Activated CD4-positive, alpha-beta T cell treated with anti-CD3 and anti-CD28 coated beads for 36 hours (primary cell): ENCODE measurements at regions not wholly inside any gene's neighbourhood (a gene's known extent, or its start where the extent isn't known, plus 50 kb on each side); places are given as distances from the start of the nearest gene placed in this dataset.

ENCODE experiments used
- ATAC-seq: fragments of 200-7000 bp; cut with Tn5 transposase; one replicate; pipeline ENCODE4 v1.10.0; 2021; ENCODE audit warnings: mild to moderate bottlenecking, moderate library complexity
- CTCF ChIA-PET: fragments of 350-600 bp; sonication (Branson Sonifier 250); formaldehyde crosslinking; loops from one replicate; lab custom pipeline; 2021; ENCODE audit warnings: antibody characterized with exemption; lab: Charles Lee
- POLR2A ChIA-PET: fragments of 350-600 bp; sonication (Branson Sonifier 250); formaldehyde crosslinking; loops from one replicate; lab custom pipeline; 2021; ENCODE audit warnings: antibody characterized with exemption, inconsistent platforms; lab: Charles Lee
- DNase-seq: peaks from one replicate; pipeline ENCODE4 v3.0.0-alpha.2; 2020
- H3K27ac Mint-ChIP-seq: one replicate; pipeline ENCODE4 v1.8.0; 2021; ENCODE audit warnings: mixed read lengths
- H3K27me3 Mint-ChIP-seq: one replicate; pipeline ENCODE4 v1.8.0; 2021; ENCODE audit warnings: mixed read lengths
- H3K36me3 Mint-ChIP-seq: one replicate; pipeline ENCODE4 v1.8.0; 2021; ENCODE audit warnings: low read depth, mixed read lengths
- H3K4me1 Mint-ChIP-seq: one replicate; pipeline ENCODE4 v1.8.0; 2021; ENCODE audit warnings: mixed read lengths
- H3K4me3 Mint-ChIP-seq: one replicate; pipeline ENCODE4 v1.8.0; 2021; ENCODE audit warnings: mild to moderate bottlenecking, moderate library complexity, mixed read lengths
- H3K9me3 Mint-ChIP-seq: one replicate; pipeline ENCODE4 v1.8.0; 2021; ENCODE audit warnings: low read depth, mixed read lengths
- intact Hi-C, 2 experiments: fragments of 100-400 bp; cut with DNase I in 1 of 2; cut with micrococcal nuclease in 1 of 2; formaldehyde crosslinking; loops; one replicate each; pipeline versions ENCODE4 v1.14.2 to v1.15.1; 2022 to 2024; cut with DNase I, micrococcal nuclease

DNA sequence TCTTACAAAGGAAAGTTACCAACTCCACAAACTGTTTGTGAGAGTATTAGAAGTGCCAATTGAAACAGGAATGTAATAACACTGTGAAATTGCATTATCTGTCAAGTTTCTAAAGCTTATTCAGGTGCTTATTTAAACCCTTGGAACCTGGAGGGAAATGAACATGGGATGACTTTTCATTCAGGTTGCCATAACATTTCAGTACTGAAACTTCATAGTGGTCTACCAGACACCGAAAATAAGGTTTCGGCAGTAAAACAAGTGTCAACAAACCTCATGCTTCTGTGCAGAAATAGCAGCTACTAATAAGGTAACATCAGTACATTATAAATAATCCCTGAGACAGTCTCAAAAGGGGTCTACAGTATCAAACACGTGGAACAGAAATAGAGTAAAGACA lies 890.7 kb upstream of the INTU start:
- H3K4me1 Mint-ChIP-seq, result no peaks in the 10 kb centered on the region
- H3K27ac Mint-ChIP-seq, result no peak overlapping the region
- H3K4me3 Mint-ChIP-seq, result no peak overlapping the region
- H3K27me3 Mint-ChIP-seq, result no peaks in the 10 kb centered on the region
- intact Hi-C loops, result no loop called here
- ChIA-PET POLR2A (no interaction called here), CTCF (no interaction called here)
- ATAC-seq (no peak), DNase-seq (no peak)
- peaks cover 10% of the 10 kb centered on the region for H3K9me3 Mint-ChIP-seq
- no peaks in the 10 kb centered on the region for H3K36me3 Mint-ChIP-seq

DNA sequence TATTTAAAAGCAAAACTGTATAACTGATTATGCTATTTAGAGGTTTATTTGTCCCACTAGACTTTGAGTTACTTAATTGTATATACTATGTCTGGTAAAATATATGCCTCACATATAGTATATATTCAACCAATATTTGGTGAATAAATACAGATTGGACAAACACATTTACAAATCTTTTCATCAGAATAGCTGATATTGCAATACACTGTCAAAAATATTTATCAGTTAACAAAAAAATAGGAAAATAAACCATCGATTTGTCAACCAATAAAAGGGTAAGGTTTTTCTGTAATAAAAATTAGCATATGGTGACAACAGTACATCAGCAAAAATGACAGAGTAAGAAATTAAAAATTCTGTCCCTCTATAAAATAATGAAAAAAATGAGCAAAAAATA lies 889.9 kb upstream of the INTU start:
- ChIA-PET POLR2A (no interaction called here), CTCF (no interaction called here)
- no peaks in the 10 kb centered on the region for H3K27me3 Mint-ChIP-seq
- no peak overlapping the region for H3K27ac Mint-ChIP-seq
- no peak overlapping the region for H3K4me3 Mint-ChIP-seq
- no peaks in the 10 kb centered on the region for H3K36me3 Mint-ChIP-seq
- no peak for ATAC-seq
- intact Hi-C loops, result no loop called here
- DNase-seq, result no peak
- H3K9me3 Mint-ChIP-seq, result peaks cover 10% of the 10 kb centered on the region
- no peaks in the 10 kb centered on the region for H3K4me1 Mint-ChIP-seq

GRCh38 chr4:126748736-126749135 lies 884.0 kb upstream of the INTU start:
- POLR2A ChIA-PET, result no interaction called here
- Mint-ChIP-seq H3K27me3 (no peaks in the 10 kb centered on the region), H3K36me3 (no peaks in the 10 kb centered on the region), H3K4me1 (no peaks in the 10 kb centered on the region), H3K27ac (no peak overlapping the region), H3K4me3 (no peak overlapping the region), H3K9me3 (peaks cover 4% of the 10 kb centered on the region)
- no peak for DNase-seq
- intact Hi-C loops, result no loop called here
- no peak for ATAC-seq
- CTCF ChIA-PET, result no interaction called here

- Mint-ChIP-seq H3K4me3 (no peak overlapping the region), H3K27ac (no peak overlapping the region), H3K4me1 (no peaks in the 10 kb centered on the region), H3K36me3 (no peaks in the 10 kb centered on the region), H3K27me3 (no peaks in the 10 kb centered on the region), H3K9me3 (no peaks in the 10 kb centered on the region)
- ChIA-PET POLR2A (no interaction called here), CTCF (no interaction called here)
- ATAC-seq (no peak), DNase-seq (no peak)
- intact Hi-C loops, result no loop called here
Measured at GRCh38 chr4:126750723-126751122, 882.0 kb upstream of the INTU start.

DNA sequence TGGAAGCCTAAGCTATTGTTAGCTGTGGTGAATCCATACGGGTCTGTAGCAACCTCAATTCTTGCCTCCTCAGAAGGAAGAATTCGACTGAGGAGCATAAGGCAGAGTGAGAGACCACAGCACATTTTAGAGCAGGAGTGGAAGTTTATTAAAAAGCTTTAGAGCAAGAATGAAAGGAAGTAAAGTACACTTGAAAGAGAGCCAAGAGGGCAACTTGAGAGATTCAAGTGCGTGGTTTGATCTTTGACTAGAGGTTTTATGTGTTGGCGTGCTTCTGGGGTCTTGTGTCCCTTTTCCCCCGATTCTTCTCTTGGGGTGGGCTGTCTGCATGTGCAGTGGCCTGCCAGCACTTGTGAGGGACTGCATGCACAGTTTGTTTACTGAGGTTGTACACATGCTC lies 880.6 kb upstream of the INTU start:
- Mint-ChIP-seq H3K27me3 (no peaks in the 10 kb centered on the region), H3K4me1 (no peaks in the 10 kb centered on the region), H3K4me3 (no peak overlapping the region), H3K9me3 (no peaks in the 10 kb centered on the region), H3K27ac (no peak overlapping the region), H3K36me3 (no peaks in the 10 kb centered on the region)
- ChIA-PET CTCF (interaction anchor here (1.0 kb wide), 1 partner anchor 96 kb away, joined by 3 read pairs; no protein-coding TSS in a partner anchor), POLR2A (no interaction called here)
- intact Hi-C loops, result no loop called here
- DNase-seq, result no peak
- ATAC-seq, result no peak

GRCh38 chr4:126752702-126753101 lies 880.1 kb upstream of the INTU start:
- H3K36me3 Mint-ChIP-seq, result no peaks in the 10 kb centered on the region
- H3K27ac Mint-ChIP-seq, result no peak overlapping the region
- POLR2A ChIA-PET, result interaction anchor here (0.7 kb wide), 1 partner anchor 463 kb away, joined by 5 read pairs; no protein-coding TSS in a partner anchor
- no peak overlapping the region for H3K4me3 Mint-ChIP-seq
- no peaks in the 10 kb centered on the region for H3K4me1 Mint-ChIP-seq
- no peaks in the 10 kb centered on the region for H3K27me3 Mint-ChIP-seq
- CTCF ChIA-PET, result no interaction called here
- intact Hi-C loops, result no loop called here
- ATAC-seq (no peak), DNase-seq (no peak)
- H3K9me3 Mint-ChIP-seq, result no peaks in the 10 kb centered on the region

DNA sequence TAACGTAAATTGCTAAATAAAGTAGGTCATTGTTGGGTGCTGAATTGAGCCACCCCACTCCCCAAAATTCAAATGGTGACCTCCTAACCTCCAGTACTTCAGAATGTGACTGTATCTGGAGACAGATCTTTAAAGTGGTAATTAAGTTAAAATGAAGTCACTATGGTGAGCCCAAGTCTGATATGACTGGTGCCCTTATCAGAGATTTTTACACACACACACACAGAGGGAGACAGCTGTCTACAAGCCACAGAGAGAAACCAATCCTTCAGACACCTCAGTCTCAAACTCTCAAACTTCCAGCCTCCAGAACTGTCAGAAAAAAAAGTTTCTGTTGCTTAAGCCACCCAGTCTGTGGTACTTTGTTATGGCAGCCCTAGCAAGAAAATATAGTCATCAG lies 879.2 kb upstream of the INTU start:
- no peak for ATAC-seq
- H3K27ac Mint-ChIP-seq, result no peak overlapping the region
- POLR2A ChIA-PET, result interaction anchor here (0.7 kb wide), 1 partner anchor 464 kb away, joined by 5 read pairs; no protein-coding TSS in a partner anchor
- no peaks in the 10 kb centered on the region for H3K4me1 Mint-ChIP-seq
- H3K36me3 Mint-ChIP-seq, result no peaks in the 10 kb centered on the region
- intact Hi-C loops, result no loop called here
- H3K4me3 Mint-ChIP-seq, result no peak overlapping the region
- no peak for DNase-seq
- no peaks in the 10 kb centered on the region for H3K27me3 Mint-ChIP-seq
- H3K9me3 Mint-ChIP-seq, result no peaks in the 10 kb centered on the region
- CTCF ChIA-PET, result interaction anchor here (0.6 kb wide), 1 partner anchor 540 kb away, joined by 3 read pairs; no protein-coding TSS in a partner anchor

DNA sequence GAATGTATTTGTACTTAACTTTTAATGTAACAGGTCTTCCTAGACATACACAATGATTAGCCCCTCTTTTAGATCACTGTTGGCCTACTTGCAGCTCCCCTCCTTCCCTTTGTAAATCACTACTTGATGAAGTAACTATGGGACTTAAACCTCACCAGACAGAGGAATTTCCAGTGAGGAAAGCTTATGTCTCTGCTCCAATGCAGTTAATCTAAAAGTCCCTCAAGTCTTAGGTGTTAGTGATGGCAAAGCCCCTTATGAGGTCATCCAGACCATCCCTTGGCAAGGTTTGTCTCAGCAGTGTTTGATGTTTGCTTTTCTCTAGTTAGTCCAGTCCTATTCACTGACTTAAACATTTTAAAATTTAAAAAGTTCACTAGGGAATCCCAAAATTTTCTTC lies 877.3 kb upstream of the INTU start:
- H3K4me1 Mint-ChIP-seq, result no peaks in the 10 kb centered on the region
- ChIA-PET CTCF (no interaction called here), POLR2A (no interaction called here)
- H3K36me3 Mint-ChIP-seq, result no peaks in the 10 kb centered on the region
- DNase-seq (no peak), ATAC-seq (no peak)
- intact Hi-C loops, result no loop called here
- H3K27me3 Mint-ChIP-seq, result no peaks in the 10 kb centered on the region
- peaks cover 2% of the 10 kb centered on the region for H3K9me3 Mint-ChIP-seq
- no peak overlapping the region for H3K4me3 Mint-ChIP-seq
- H3K27ac Mint-ChIP-seq, result no peak overlapping the region

GRCh38 chr4:126756050-126756829 lies 876.5 kb upstream of the INTU start:
- ChIA-PET POLR2A (no interaction called here), CTCF (no interaction called here)
- no peak for DNase-seq
- no peak for ATAC-seq
- H3K36me3 Mint-ChIP-seq, result no peaks in the 10 kb centered on the region
- H3K4me3 Mint-ChIP-seq, result no peak overlapping the region
- H3K27ac Mint-ChIP-seq, result no peak overlapping the region
- peaks cover 2% of the 10 kb centered on the region for H3K9me3 Mint-ChIP-seq
- H3K27me3 Mint-ChIP-seq, result no peaks in the 10 kb centered on the region
- intact Hi-C loops, result no loop called here
- no peaks in the 10 kb centered on the region for H3K4me1 Mint-ChIP-seq

DNA sequence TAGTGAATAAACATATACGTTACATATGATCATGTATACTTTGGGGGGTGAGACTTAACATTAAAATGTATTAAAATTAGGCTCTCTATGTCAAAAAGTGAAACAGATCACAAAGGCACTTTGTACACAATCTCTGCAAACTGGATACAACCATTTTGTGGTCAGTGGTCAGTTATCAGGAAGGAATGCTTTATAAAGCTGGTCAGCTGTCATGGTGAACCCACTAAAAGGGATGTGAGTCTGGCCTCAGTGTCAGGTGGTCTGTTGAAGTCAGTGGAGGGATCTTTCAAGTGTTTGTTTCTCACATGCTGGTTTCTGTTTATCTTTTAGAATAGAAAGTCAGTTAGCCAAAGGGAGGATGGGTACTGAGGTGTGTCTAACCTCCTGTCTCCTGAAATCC lies 875.5 kb upstream of the INTU start:
- H3K36me3 Mint-ChIP-seq, result no peaks in the 10 kb centered on the region
- no peak overlapping the region for H3K27ac Mint-ChIP-seq
- H3K4me1 Mint-ChIP-seq, result no peaks in the 10 kb centered on the region
- peaks cover 2% of the 10 kb centered on the region for H3K9me3 Mint-ChIP-seq
- no peak for DNase-seq
- H3K27me3 Mint-ChIP-seq, result no peaks in the 10 kb centered on the region
- ATAC-seq, result no peak
- intact Hi-C loops, result no loop called here
- no peak overlapping the region for H3K4me3 Mint-ChIP-seq
- POLR2A ChIA-PET, result no interaction called here
- CTCF ChIA-PET, result no interaction called here

DNA sequence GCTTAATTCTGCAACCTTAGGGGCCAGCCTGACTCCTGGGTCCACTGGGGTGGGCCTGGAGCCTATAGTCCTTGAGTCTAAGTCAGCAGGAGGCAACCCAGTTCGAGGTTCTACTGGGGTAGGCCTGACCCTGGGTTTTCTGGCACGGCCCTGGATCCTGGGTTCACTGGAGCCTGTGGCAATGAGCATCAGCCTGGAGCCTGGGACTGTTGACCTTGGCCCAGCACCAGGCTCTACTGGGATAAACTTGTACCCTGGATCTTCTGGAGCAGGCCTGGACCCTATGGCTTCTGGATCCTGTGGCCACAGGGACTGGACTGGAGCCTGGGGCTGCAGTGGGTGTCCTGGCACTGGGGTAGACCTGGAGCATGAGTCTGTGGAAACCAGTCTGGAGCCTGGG lies 874.3 kb upstream of the INTU start:
- peaks cover 4% of the 10 kb centered on the region for H3K9me3 Mint-ChIP-seq
- H3K27me3 Mint-ChIP-seq, result no peaks in the 10 kb centered on the region
- no peaks in the 10 kb centered on the region for H3K36me3 Mint-ChIP-seq

DNA sequence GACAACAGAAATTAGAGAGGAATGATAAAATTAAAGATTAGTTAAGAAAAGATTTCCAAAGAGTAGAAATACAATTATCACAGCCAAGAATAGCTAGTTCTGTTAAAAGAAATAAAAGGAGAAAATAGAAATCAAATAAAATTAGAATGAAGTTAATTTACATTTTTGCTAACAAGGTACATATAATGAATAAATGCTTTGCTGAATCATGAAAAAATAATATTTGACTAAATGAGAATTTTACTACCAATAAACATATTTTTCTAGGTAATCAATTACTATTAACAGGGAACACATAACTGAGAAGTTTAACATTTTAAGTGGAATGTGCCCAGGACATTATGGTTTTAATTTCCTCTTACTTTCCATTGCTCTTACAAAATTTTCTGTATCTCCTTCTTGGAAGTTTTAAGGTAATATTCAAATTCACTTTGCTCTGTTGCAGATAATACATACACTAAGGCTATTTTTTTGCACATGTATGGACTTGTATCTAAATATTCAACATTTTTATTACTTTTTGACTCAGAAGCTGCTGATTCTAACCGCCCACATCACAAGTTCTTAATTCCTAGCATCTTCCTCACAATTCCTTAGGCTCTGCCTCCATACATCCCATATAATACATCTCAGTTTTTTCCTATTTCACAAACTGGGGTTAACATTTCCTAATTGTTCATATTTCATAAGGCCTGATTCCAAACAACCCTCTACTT lies 870.7 kb upstream of the INTU start:
- Mint-ChIP-seq H3K36me3 (no peaks in the 10 kb centered on the region), H3K27me3 (no peaks in the 10 kb centered on the region), H3K27ac (no peak overlapping the region), H3K9me3 (peaks cover 9% of the 10 kb centered on the region), H3K4me1 (no peaks in the 10 kb centered on the region), H3K4me3 (no peak overlapping the region)
- intact Hi-C loops, result no loop called here
- POLR2A ChIA-PET, result no interaction called here
- CTCF ChIA-PET, result no interaction called here
- ATAC-seq (no peak), DNase-seq (no peak)

More for the DNA sequence above, 874.3 kb upstream of the INTU start:
- CTCF ChIA-PET, result no interaction called here
- Mint-ChIP-seq H3K4me3 (no peak overlapping the region), H3K4me1 (no peaks in the 10 kb centered on the region), H3K27ac (no peak overlapping the region)
- intact Hi-C loops, result no loop called here
- DNase-seq (no peak), ATAC-seq (no peak)
- POLR2A ChIA-PET, result no interaction called here
